Endothelial cell of umbilical vein (primary cell): ENCODE measurements at regions not wholly inside any gene's neighbourhood (a gene's known extent, or its start where the extent isn't known, plus 50 kb on each side); places are given as distances from the start of the nearest gene placed in this dataset.

Experiments used
- BruUV-seq: library from RNA; stranded (reverse); fragments of 400-500 nt; replicated peaks from 2 replicates; lab custom pipeline; 2021; lab: Mats Ljungman, UMichigan
- CTCF ChIA-PET: fragments of 300-600, 350-600 bp; sonication (Branson Sonifier 250); formaldehyde crosslinking; loops from one replicate; lab custom pipeline; 2021; ENCODE audit warnings: antibody characterized with exemption, inconsistent platforms; lab: Charles Lee
- POLR2A ChIA-PET: fragments of 300-600, 350-600 bp; sonication (Branson Sonifier 250); formaldehyde crosslinking; loops from one replicate; lab custom pipeline; 2021; ENCODE audit warnings: antibody characterized with exemption, inconsistent platforms; lab: Charles Lee
- DNase-seq: peaks from one replicate; pipeline ENCODE4 v3.0.0-alpha.2; 2011; ENCODE audit warnings: low read depth, low spot score
- FAIRE-seq: peaks from 2 replicates; lab custom pipeline; 2011; peaks lifted over from hg19 to GRCh38; lab: Jason Lieb, UNC
- H2AFZ ChIP-seq: 2 replicates; pipeline ENCODE4 v1.6.0; 2012; ENCODE audit warnings: low read depth, low read length, control low read depth, inconsistent platforms
- H3K27ac ChIP-seq: 2 replicates; pipeline ENCODE4 v1.5.1; 2011; ENCODE audit warnings: low read depth, mild to moderate bottlenecking, control low read depth, low read length, moderate library complexity; ENCODE audit not compliant: insufficient read depth
- H3K27me3 ChIP-seq, 2 experiments: 2 replicates each; pipeline versions ENCODE4 v1.6.0 to v1.6.1; 2011; ENCODE audit warnings: low read length in 2 of 2, mixed read lengths in 1 of 2; ENCODE audit not compliant: control insufficient read depth in 2 of 2, insufficient read depth in 2 of 2
- H3K36me3 ChIP-seq, 2 experiments: 2 replicates in 1 of 2; 3 replicates in 1 of 2; pipeline ENCODE4 v1.5.1; 2011; ENCODE audit warnings: low read length in 2 of 2, mild to moderate bottlenecking in 1 of 2, moderate library complexity in 1 of 2; ENCODE audit not compliant: control insufficient read depth in 2 of 2, insufficient read depth in 2 of 2; ENCODE audit errors: extremely low read depth in 1 of 2
- H3K4me1 ChIP-seq: 3 replicates; pipeline ENCODE4 v1.5.1; 2011; ENCODE audit warnings: mild to moderate bottlenecking, low read length; ENCODE audit not compliant: control insufficient read depth, insufficient read depth; ENCODE audit errors: extremely low read depth
- H3K4me2 ChIP-seq: 2 replicates; pipeline ENCODE4 v1.6.1; 2011; ENCODE audit warnings: low read length, control low read depth, mixed read lengths; ENCODE audit not compliant: insufficient read depth
- H3K4me3 ChIP-seq, 3 experiments: fragments of 200-600 bp in 1 of 3; sonication (generic), shearing (Covaris generic) in 1 of 3; replicated peaks in 1 of 3; 2 replicates each; pipeline ENCODE4 v1.5.1; 2011 to 2016; ENCODE audit warnings: control low read depth in 3 of 3, low read length in 3 of 3, mild to moderate bottlenecking in 2 of 3, inconsistent platforms in 1 of 3, low read depth in 1 of 3, moderate library complexity in 1 of 3; ENCODE audit not compliant: insufficient read depth in 1 of 3
- H3K79me2 ChIP-seq: 2 replicates; pipeline ENCODE4 v1.6.0; 2012; ENCODE audit warnings: low read length, inconsistent platforms; ENCODE audit not compliant: control insufficient read depth, insufficient read depth
- H3K9ac ChIP-seq: replicated peaks from 2 replicates; pipeline ENCODE3; 2011; ENCODE audit warnings: low read length, control low read depth; ENCODE audit not compliant: insufficient read depth; ENCODE audit errors: extremely low read depth
- H3K9me1 ChIP-seq: replicated peaks from 3 replicates; pipeline ENCODE4 v1.6.0; 2011; ENCODE audit warnings: mild to moderate bottlenecking, low read length; ENCODE audit not compliant: control insufficient read depth, insufficient read depth; ENCODE audit errors: extremely low read depth
- H3K9me3 ChIP-seq: replicated peaks from 2 replicates; pipeline ENCODE4 v1.5.1; 2012; ENCODE audit warnings: low read length, inconsistent platforms; ENCODE audit not compliant: control insufficient read depth, insufficient read depth
- H4K20me1 ChIP-seq: replicated peaks from 2 replicates; pipeline ENCODE3; 2011; ENCODE audit warnings: mild to moderate bottlenecking, low read length; ENCODE audit not compliant: control insufficient read depth, insufficient read depth; ENCODE audit errors: extremely low read depth
- CTCF ChIP-seq, 2 donors: IDR thresholded peaks; 1 replicate in 1 of 2; 2 replicates in 1 of 2; pipeline ENCODE4 v1.5.1; 2011; ENCODE audit warnings: low read length in 2 of 2, mild to moderate bottlenecking in 2 of 2, moderate library complexity in 2 of 2, control low read depth in 1 of 2, inconsistent platforms in 1 of 2, low read depth in 1 of 2; ENCODE audit not compliant: insufficient read depth in 1 of 2; ENCODE audit errors: extremely low read depth in 1 of 2
- EZH2 ChIP-seq: IDR thresholded peaks from 2 replicates; pipeline ENCODE4 v1.6.1; 2012; ENCODE audit warnings: borderline replicate concordance, low read depth, mild to moderate bottlenecking, moderate library complexity, low read length, inconsistent platforms; ENCODE audit not compliant: severe bottlenecking
- FOS ChIP-seq: IDR thresholded peaks from 2 replicates; pipeline ENCODE4 v1.6.1; 2011; ENCODE audit warnings: mild to moderate bottlenecking, low read length, moderate library complexity, borderline replicate concordance; ENCODE audit not compliant: insufficient read depth
- GATA2 ChIP-seq: IDR thresholded peaks from 2 replicates; pipeline ENCODE4 v1.7.0; 2011; ENCODE audit warnings: low read depth, mild to moderate bottlenecking, moderate library complexity, mixed read lengths, low read length; ENCODE audit not compliant: insufficient read length, insufficient read depth
- JUN ChIP-seq: IDR thresholded peaks from 2 replicates; pipeline ENCODE4 v1.6.1; 2011; ENCODE audit warnings: borderline replicate concordance, low read depth; ENCODE audit not compliant: insufficient read length, insufficient read depth
- MAX ChIP-seq: IDR thresholded peaks from 2 replicates; pipeline ENCODE4 v1.6.1; 2011; ENCODE audit not compliant: insufficient read depth, insufficient read length
- MYC ChIP-seq: IDR thresholded peaks from one replicate; pipeline ENCODE4 v1.6.1; 2011; ENCODE audit warnings: mild to moderate bottlenecking, low read depth, low read length
- POLR2A ChIP-seq: IDR thresholded peaks from 2 replicates; pipeline ENCODE4 v1.6.1; 2012; ENCODE audit warnings: low read depth, mild to moderate bottlenecking, control low read depth, low read length
- POLR2AphosphoS5 ChIP-seq: IDR thresholded peaks from 2 replicates; pipeline ENCODE4 v1.6.1; 2012; ENCODE audit warnings: low read depth, mild to moderate bottlenecking, control low read depth, low read length, moderate library complexity; ENCODE audit not compliant: insufficient read depth
- dilution Hi-C: fragments of 300-500 bp; cut with MboI; formaldehyde crosslinking; loops from one replicate; pipeline ENCODE4 v1.15.0; 2019; ENCODE audit warnings: low sequenced_read_pairs; ENCODE audit not compliant: extremely low pct_ligation_motif_present
- intact Hi-C: fragments of 100-400 bp; cut with micrococcal nuclease; formaldehyde crosslinking; loops from one replicate; pipeline ENCODE4 v1.10.0; 2022

GRCh38 chr18:71001597-71001996 is 712.8 kb downstream of the SOCS6 start:
- Histone ChIP-seq H3K27ac (peak overlapping the region; percentile 89), H3K4me3 (no peak overlapping the region), H4K20me1 (no peaks in the 10 kb centered on the region), H3K9me1 (no peaks in the 10 kb centered on the region), H3K36me3 (no peaks in the 10 kb centered on the region), H3K79me2 (no peaks in the 10 kb centered on the region), H3K9me3 (no peaks in the 10 kb centered on the region), H3K9ac (peak overlapping the region; percentile 38), H2AFZ (no peak overlapping the region), H3K27me3 (no peaks in the 10 kb centered on the region), H3K4me2 (peak overlapping the region; percentile 69), H3K4me1 (peaks cover 41% of the 10 kb centered on the region)
- BruUV-seq: no TSS peak
- no peak for TF ChIP-seq MYC
- TF ChIP-seq POLR2AphosphoS5: peak; percentile 75
- peak; percentile 82 for TF ChIP-seq GATA2
- TF ChIP-seq CTCF (IDR thresholded peaks at IDR 0.05; ENCODE audit: extremely low read depth in 1 of 2, insufficient read depth in 1 of 2, low read depth in 1 of 2, low read length in 2 of 2): no peak
- peak; percentile 96 for TF ChIP-seq FOS
- TF ChIP-seq MAX: no peak
- peak; percentile 58 for TF ChIP-seq POLR2A
- no peak for TF ChIP-seq EZH2
- peak; percentile 94 for TF ChIP-seq JUN
- intact Hi-C loops (loop anchor here (1.0 kb wide), 4 partner anchors 18 to 44 kb away; no protein-coding TSS in a partner anchor), dilution Hi-C loops (no loop called here)
- FAIRE-seq (peak; percentile 83), DNase-seq (peak; percentile 96)
- ChIA-PET CTCF (interaction anchor here (1.2 to 1.8 kb wide), 2 partner anchors 19 to 52 kb away, joined by 4 to 5 read pairs; no protein-coding TSS in a partner anchor), POLR2A (interaction anchor here (0.9 kb wide), 1 partner anchor 35 kb away, joined by 3 read pairs; no protein-coding TSS in a partner anchor)
